Esophagus squamous epithelium (tissue), 5 donors: ENCODE measurements at regions not wholly inside any gene's neighbourhood (a gene's known extent, or its start where the extent isn't known, plus 50 kb on each side); places are given as distances from the start of the nearest gene placed in this dataset.

ENCODE experiments used
- DNase-seq: peaks from one replicate; lab custom pipeline; 2025; lab: John Stamatoyannopoulos, UW
- H3K27ac ChIP-seq, 4 donors: fragments of 200-600 bp; sonication (generic); one replicate each; pipeline ENCODE4 v1.5.1; 2016 to 2019; ENCODE audit warnings: mild to moderate bottlenecking in 1 of 4
- H3K27me3 ChIP-seq, 4 donors: fragments of 200-600 bp; sonication (generic); 1 replicate in 3 of 4; 2 replicates in 1 of 4; pipeline versions ENCODE4 v1.5.1 to v1.6.0; 2017 to 2021; ENCODE audit warnings: antibody characterized with exemption in 1 of 4
- H3K36me3 ChIP-seq, 3 donors: fragments of 200-600 bp; sonication (generic); one replicate each; pipeline ENCODE4 v1.5.1; 2016 to 2019
- H3K4me1 ChIP-seq, 3 donors: fragments of 200-600 bp; sonication (generic); one replicate each; pipeline ENCODE4 v1.5.1; 2017 to 2019
- H3K4me3 ChIP-seq, 4 donors: fragments of 200-600 bp; sonication (generic); 1 replicate in 3 of 4; 2 replicates in 1 of 4; pipeline ENCODE4 v1.5.1; 2016 to 2019; ENCODE audit warnings: mild to moderate bottlenecking in 2 of 4, moderate library complexity in 1 of 4
- H3K9me3 ChIP-seq, 3 donors: fragments of 200-600 bp; sonication (generic); one replicate each; pipeline ENCODE4 v1.5.1; 2016 to 2019
- CTCF ChIP-seq, 6 experiments: fragments of 450-650 bp in 4 of 6; fragments of 200-600 bp in 2 of 6; sonication (generic) in 2 of 6; IDR thresholded peaks; one replicate each; pipeline ENCODE4 v1.5.1; 2016 to 2019; ENCODE audit warnings: antibody characterized with exemption in 6 of 6, mild to moderate bottlenecking in 4 of 6, moderate library complexity in 4 of 6
- POLR2A ChIP-seq, 4 donors: fragments of 450-650 bp; IDR thresholded peaks; one replicate each; pipeline ENCODE4 v1.6.1; 2017; ENCODE audit warnings: antibody characterized with exemption in 4 of 4, mild to moderate bottlenecking in 4 of 4, moderate library complexity in 3 of 4
- WGBS, 2 donors: methylation state at CpG; one replicate each; pipeline ENCODE4 v1.1.5; 2018; 5-methylcytosine and 5-hydroxymethylcytosine counted together
- intact Hi-C: fragments of 100-400 bp; cut with DNase I; formaldehyde crosslinking; loops from one replicate; pipeline ENCODE4 v1.15.0; 2022
- donor health status: DM: yes; HTN: yes; CAD: no.

- TF ChIP-seq POLR2A (IDR thresholded peaks at IDR 0.05): no peak
- no peak for TF ChIP-seq CTCF (IDR thresholded peaks at IDR 0.05)
- H3K4me3 ChIP-seq: peak overlapping the region in 1 of 4 donors; percentile 61
- intact Hi-C loops: no loop called here
- no peak for DNase-seq
- WGBS, 2 donors: 34 to 35% methylated on average over 4 to 6 of the region's 7 CpGs
- no peaks in the 10 kb centered on the region for H3K27me3 ChIP-seq
- H3K9me3 ChIP-seq: peaks cover 0 to 8% (median 8%) of the 10 kb centered on the region in 3 donors
- H3K36me3 ChIP-seq: no peaks in the 10 kb centered on the region
- H3K27ac ChIP-seq: peak overlapping the region; percentile 86 to 96 (median 93)
- H3K4me1 ChIP-seq: peaks cover 49 to 80% (median 51%) of the 10 kb centered on the region in 3 donors
These were observed 157.5 kb upstream of the IER5L start for GRCh38 chr9:129335464-129336129.

- intact Hi-C loops: no loop called here
- H3K27ac ChIP-seq: peak overlapping the region; percentile 86 to 96 (median 93)
- peak; percentile 62 for DNase-seq
- peak in 2 of 4 donors; percentile 23 to 27 for TF ChIP-seq POLR2A (IDR thresholded peaks at IDR 0.05)
- peak in 1 of 6 experiments; percentile 2 for TF ChIP-seq CTCF (IDR thresholded peaks at IDR 0.05)
- 0 to 33% methylated on average over 2 to 6 of the region's 28 CpGs for WGBS, 2 donors
- H3K4me1 ChIP-seq: peaks cover 49 to 86% (median 51%) of the 10 kb centered on the region in 3 donors
- no peaks in the 10 kb centered on the region for H3K27me3 ChIP-seq
- H3K4me3 ChIP-seq: peak overlapping the region; percentile 8 to 49 (median 40)
- peaks cover 0 to 12% (median 11%) of the 10 kb centered on the region in 3 donors for H3K9me3 ChIP-seq
- no peaks in the 10 kb centered on the region for H3K36me3 ChIP-seq
These were observed 156.3 kb upstream of the IER5L start for GRCh38 chr9:129334105-129334935.

- peaks cover 49 to 85% (median 54%) of the 10 kb centered on the region in 3 donors for H3K4me1 ChIP-seq
These were observed 155.6 kb upstream of the IER5L start for GRCh38 chr9:129333617-129334104.

GRCh38 chr9:129332581-129332980 is 154.5 kb upstream of the IER5L start:
- peak overlapping the region; percentile 16 to 32 (median 27) for H3K4me3 ChIP-seq
- H3K4me1 ChIP-seq: peaks cover 53 to 89% (median 63%) of the 10 kb centered on the region in 3 donors
- no peaks in the 10 kb centered on the region for H3K36me3 ChIP-seq
- peak in 1 of 6 experiments; percentile 24 for TF ChIP-seq CTCF (IDR thresholded peaks at IDR 0.05)
- TF ChIP-seq POLR2A (IDR thresholded peaks at IDR 0.05): no peak
- DNase-seq: no peak
- no peaks in the 10 kb centered on the region for H3K27me3 ChIP-seq
- intact Hi-C loops: no loop called here
- peak overlapping the region; percentile 86 to 96 (median 91) for H3K27ac ChIP-seq
- H3K9me3 ChIP-seq: peaks cover 0 to 12% (median 11%) of the 10 kb centered on the region in 3 donors
- WGBS, 2 donors: 19 to 33% methylated on average over 4 of the region's 4 CpGs

More at GRCh38 chr9:129333617-129334104, 155.6 kb upstream of the IER5L start:
- WGBS, 2 donors: 22 to 46% methylated on average over 5 to 10 of the region's 10 CpGs
- intact Hi-C loops: no loop called here
- no peak for TF ChIP-seq POLR2A (IDR thresholded peaks at IDR 0.05)
- no peak for TF ChIP-seq CTCF (IDR thresholded peaks at IDR 0.05)
- Histone ChIP-seq H3K36me3 (no peaks in the 10 kb centered on the region), H3K27me3 (no peaks in the 10 kb centered on the region), H3K9me3 (peaks cover 0 to 12% (median 11%) of the 10 kb centered on the region in 3 donors), H3K27ac (peak overlapping the region; percentile 86 to 96 (median 93)), H3K4me3 (peak overlapping the region in 3 of 4 donors; percentile 38 to 49 (median 41))
- no peak for DNase-seq
